Activated T-helper 1 cell treated with anti-CD3 and anti-CD28 coated beads, Interleukin-12 subunit alpha, Interleukin-12 subunit beta, Interleukin-2, Interleukin-4 antibody, amounts not matched to agents 30 ng/mL and 10 ng/mL and 1 ng/mL, durations not matched to agents 14 hours and 24 hours and 36 hours (primary cell): ENCODE measurements at regions not wholly inside any gene's neighbourhood (a gene's known extent, or its start where the extent isn't known, plus 50 kb on each side); places are given as distances from the start of the nearest gene placed in this dataset.

ENCODE experiments used
- DNase-seq: peaks from one replicate; pipeline ENCODE4 v3.0.0; 2021; ENCODE audit warnings: low spot score
- H3K27ac Mint-ChIP-seq: one replicate; pipeline ENCODE4 v1.8.0; 2021; ENCODE audit warnings: mild to moderate bottlenecking, mixed read lengths
- H3K27me3 Mint-ChIP-seq: one replicate; pipeline ENCODE4 v1.8.0; 2022; ENCODE audit warnings: mild to moderate bottlenecking, moderate library complexity, mixed read lengths; ENCODE audit not compliant: insufficient read depth
- H3K36me3 Mint-ChIP-seq: one replicate; pipeline ENCODE4 v1.8.0; 2021; ENCODE audit warnings: low read depth, mixed read lengths
- H3K4me1 Mint-ChIP-seq: one replicate; pipeline ENCODE4 v1.8.0; 2021; ENCODE audit warnings: low read depth, mixed read lengths
- H3K4me3 Mint-ChIP-seq: one replicate; pipeline ENCODE4 v1.8.0; 2021; ENCODE audit warnings: mild to moderate bottlenecking, moderate library complexity, mixed read lengths
- H3K9me3 Mint-ChIP-seq: one replicate; pipeline ENCODE4 v1.8.0; 2021; ENCODE audit warnings: mixed read lengths
- intact Hi-C: fragments of 100-400 bp; cut with micrococcal nuclease; formaldehyde crosslinking; loops from one replicate; pipeline ENCODE4 v1.15.1; 2024

GRCh38 chr2:237011206-237011795, 74.4 kb upstream of the COPS8 start:
- H3K9me3 Mint-ChIP-seq: no peaks in the 10 kb centered on the region
- H3K36me3 Mint-ChIP-seq: no peaks in the 10 kb centered on the region
- no peak for DNase-seq
- no peak overlapping the region for H3K4me3 Mint-ChIP-seq
- intact Hi-C loops: no loop called here
- H3K27me3 Mint-ChIP-seq: peaks cover 7% of the 10 kb centered on the region
- H3K4me1 Mint-ChIP-seq: no peaks in the 10 kb centered on the region
- no peak overlapping the region for H3K27ac Mint-ChIP-seq

DNA sequence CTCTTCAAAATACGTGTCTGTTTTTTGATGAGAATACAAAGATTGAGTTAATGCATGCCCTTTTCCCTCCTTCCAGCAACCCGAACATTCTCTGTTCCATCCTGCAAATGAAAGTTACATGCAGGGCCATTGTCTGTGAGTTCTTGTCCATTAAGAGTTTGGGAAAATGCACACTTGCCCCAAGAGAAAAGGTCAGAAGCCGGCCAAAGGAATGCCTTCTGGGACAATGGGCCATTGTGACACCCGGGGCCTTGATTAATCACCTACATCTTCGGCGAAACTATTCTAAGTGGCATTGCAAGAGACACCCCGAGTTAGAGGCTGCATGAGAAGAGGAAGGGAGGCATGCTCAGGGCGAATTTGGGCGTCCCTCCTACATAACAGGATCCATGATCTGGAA, 73.7 kb upstream of the COPS8 start:
- no peaks in the 10 kb centered on the region for H3K9me3 Mint-ChIP-seq
- no peaks in the 10 kb centered on the region for H3K36me3 Mint-ChIP-seq
- H3K4me1 Mint-ChIP-seq: no peaks in the 10 kb centered on the region
- H3K27ac Mint-ChIP-seq: no peak overlapping the region
- DNase-seq: no peak
- H3K27me3 Mint-ChIP-seq: peaks cover 7% of the 10 kb centered on the region
- no peak overlapping the region for H3K4me3 Mint-ChIP-seq
- intact Hi-C loops: no loop called here

DNA sequence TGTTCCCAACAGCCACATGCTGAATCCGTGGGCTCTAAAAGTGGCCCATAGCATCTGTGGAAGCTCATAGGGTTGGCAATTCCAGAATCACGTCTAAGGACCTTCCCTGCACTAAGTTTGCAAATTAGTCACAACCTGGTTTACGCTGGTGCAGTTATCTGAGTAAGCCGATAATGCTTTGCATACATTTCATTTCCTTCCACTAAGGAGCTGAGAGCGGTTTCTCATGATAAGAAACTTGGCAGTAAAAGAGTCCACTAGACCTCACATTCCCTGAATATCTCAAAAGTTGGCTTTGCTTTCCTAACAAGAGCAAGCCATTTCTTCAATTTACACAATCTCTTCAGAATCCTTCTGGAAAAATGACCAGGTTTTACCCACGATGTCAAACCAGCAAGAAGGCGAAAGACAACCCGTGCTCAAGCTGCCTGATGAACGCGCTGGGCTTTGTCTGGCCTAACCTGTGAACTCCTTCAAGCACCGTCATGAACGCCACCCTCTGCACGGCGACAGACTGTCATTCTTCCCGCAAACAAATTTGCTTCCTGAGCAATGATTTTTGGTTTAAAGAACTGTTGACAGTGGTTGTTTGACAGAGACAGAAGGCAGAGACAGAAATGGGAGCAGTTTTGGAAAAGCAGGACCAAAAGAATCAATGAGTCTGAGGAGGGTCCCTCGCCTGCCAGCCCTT, 73.0 kb upstream of the COPS8 start:
- Mint-ChIP-seq H3K27me3 (peaks cover 5% of the 10 kb centered on the region), H3K27ac (no peak overlapping the region), H3K4me1 (no peaks in the 10 kb centered on the region), H3K36me3 (no peaks in the 10 kb centered on the region), H3K4me3 (no peak overlapping the region), H3K9me3 (no peaks in the 10 kb centered on the region)
- intact Hi-C loops: no loop called here
- no peak for DNase-seq

GRCh38 chr2:237016121-237016915, 69.4 kb upstream of the COPS8 start:
- H3K27ac Mint-ChIP-seq: no peak overlapping the region
- no peaks in the 10 kb centered on the region for H3K4me1 Mint-ChIP-seq
- no peaks in the 10 kb centered on the region for H3K36me3 Mint-ChIP-seq
- no peaks in the 10 kb centered on the region for H3K9me3 Mint-ChIP-seq
- H3K27me3 Mint-ChIP-seq: no peaks in the 10 kb centered on the region
- DNase-seq: no peak
- no peak overlapping the region for H3K4me3 Mint-ChIP-seq
- intact Hi-C loops: no loop called here

DNA sequence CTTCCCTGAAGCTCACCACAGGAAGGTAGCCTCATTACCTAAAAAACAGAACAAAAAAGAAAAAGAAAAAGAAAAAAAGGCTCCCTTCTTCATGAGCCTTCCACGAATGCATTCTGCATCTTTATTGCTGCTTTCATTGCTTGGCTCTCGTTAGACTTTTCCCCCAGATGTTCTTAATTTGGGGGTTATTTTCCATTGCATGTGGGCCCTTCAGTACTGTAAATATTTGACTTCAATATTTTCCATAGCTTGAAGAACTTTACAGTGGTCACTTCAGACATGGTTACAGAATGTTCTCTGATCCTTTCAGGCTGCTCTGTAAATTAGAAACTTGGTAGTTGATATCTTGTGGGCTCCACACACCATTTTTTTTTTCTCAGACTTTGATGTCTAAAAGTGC, 65.6 kb upstream of the COPS8 start:
- no peaks in the 10 kb centered on the region for H3K9me3 Mint-ChIP-seq
- no peak overlapping the region for H3K27ac Mint-ChIP-seq
- H3K36me3 Mint-ChIP-seq: no peaks in the 10 kb centered on the region
- H3K4me1 Mint-ChIP-seq: no peaks in the 10 kb centered on the region
- intact Hi-C loops: no loop called here
- H3K27me3 Mint-ChIP-seq: peaks cover 4% of the 10 kb centered on the region
- no peak for DNase-seq
- no peak overlapping the region for H3K4me3 Mint-ChIP-seq

DNA sequence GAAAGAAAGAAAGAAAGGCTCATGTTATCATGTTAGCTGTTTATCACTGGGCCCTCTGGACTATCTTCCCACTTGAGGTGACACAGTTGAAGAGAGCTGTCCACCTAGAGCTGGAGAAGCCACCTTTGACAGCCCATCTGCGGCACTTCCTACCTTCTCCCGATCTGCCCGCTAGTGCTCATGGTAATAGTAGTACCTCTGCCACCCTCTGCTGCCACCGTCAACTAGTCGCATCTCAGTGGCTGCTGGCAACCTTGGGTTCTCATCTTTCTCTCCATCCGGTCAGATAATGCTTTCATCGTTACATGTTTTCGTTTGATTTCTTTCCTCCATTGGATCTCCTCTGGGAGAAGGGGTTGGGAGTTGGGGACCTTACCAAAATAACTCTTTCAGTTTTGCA, 63.2 kb upstream of the COPS8 start:
- no peaks in the 10 kb centered on the region for H3K36me3 Mint-ChIP-seq
- no peak overlapping the region for H3K4me3 Mint-ChIP-seq
- intact Hi-C loops: no loop called here
- H3K9me3 Mint-ChIP-seq: no peaks in the 10 kb centered on the region
- no peak overlapping the region for H3K27ac Mint-ChIP-seq
- peaks cover 4% of the 10 kb centered on the region for H3K27me3 Mint-ChIP-seq
- no peak for DNase-seq
- H3K4me1 Mint-ChIP-seq: no peaks in the 10 kb centered on the region

GRCh38 chr2:237024255-237024654, 61.4 kb upstream of the COPS8 start:
- Mint-ChIP-seq H3K4me3 (no peak overlapping the region), H3K4me1 (no peaks in the 10 kb centered on the region), H3K27me3 (peaks cover 4% of the 10 kb centered on the region), H3K9me3 (no peaks in the 10 kb centered on the region), H3K27ac (no peak overlapping the region), H3K36me3 (no peaks in the 10 kb centered on the region)
- no peak for DNase-seq
- intact Hi-C loops: no loop called here

GRCh38 chr2:237025090-237025865, 60.4 kb upstream of the COPS8 start:
- Mint-ChIP-seq H3K36me3 (no peaks in the 10 kb centered on the region), H3K27me3 (peaks cover 4% of the 10 kb centered on the region), H3K4me3 (no peak overlapping the region), H3K27ac (no peak overlapping the region), H3K9me3 (no peaks in the 10 kb centered on the region), H3K4me1 (no peaks in the 10 kb centered on the region)
- no peak for DNase-seq
- intact Hi-C loops: no loop called here

GRCh38 chr2:237026981-237027711, 58.5 kb upstream of the COPS8 start:
- intact Hi-C loops: no loop called here
- Mint-ChIP-seq H3K4me1 (no peaks in the 10 kb centered on the region), H3K27ac (no peak overlapping the region), H3K27me3 (peaks cover 2% of the 10 kb centered on the region), H3K9me3 (no peaks in the 10 kb centered on the region), H3K36me3 (no peaks in the 10 kb centered on the region), H3K4me3 (no peak overlapping the region)
- no peak for DNase-seq

DNA sequence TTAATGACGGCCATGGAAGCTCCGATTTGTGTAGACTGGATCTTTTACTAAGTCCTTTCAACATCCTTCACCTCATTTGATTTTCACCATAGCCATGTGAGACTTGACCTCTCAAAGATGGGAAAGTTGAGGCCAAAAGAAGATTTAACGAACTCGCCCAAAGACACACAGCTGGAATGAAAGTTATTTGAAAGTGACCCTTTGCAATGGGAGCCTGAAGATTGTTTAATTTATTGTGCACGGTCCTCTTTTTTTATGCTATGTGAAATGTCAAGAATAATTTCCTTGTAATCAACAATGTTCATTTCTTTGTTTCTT, 58.0 kb upstream of the COPS8 start:
- Mint-ChIP-seq H3K27me3 (no peaks in the 10 kb centered on the region), H3K9me3 (no peaks in the 10 kb centered on the region), H3K27ac (no peak overlapping the region), H3K36me3 (no peaks in the 10 kb centered on the region), H3K4me1 (no peaks in the 10 kb centered on the region), H3K4me3 (no peak overlapping the region)
- no peak for DNase-seq
- intact Hi-C loops: no loop called here

- no peaks in the 10 kb centered on the region for H3K27me3 Mint-ChIP-seq
- H3K4me1 Mint-ChIP-seq: no peaks in the 10 kb centered on the region
- H3K36me3 Mint-ChIP-seq: no peaks in the 10 kb centered on the region
- H3K9me3 Mint-ChIP-seq: no peaks in the 10 kb centered on the region
- no peak for DNase-seq
- intact Hi-C loops: no loop called here
- H3K27ac Mint-ChIP-seq: no peak overlapping the region
- H3K4me3 Mint-ChIP-seq: no peak overlapping the region
Observed at GRCh38 chr2:237030382-237030781, 55.3 kb upstream of the COPS8 start.

- H3K4me1 Mint-ChIP-seq: no peaks in the 10 kb centered on the region
- H3K27ac Mint-ChIP-seq: no peak overlapping the region
- H3K27me3 Mint-ChIP-seq: no peaks in the 10 kb centered on the region
- no peak for DNase-seq
- H3K4me3 Mint-ChIP-seq: no peak overlapping the region
- no peaks in the 10 kb centered on the region for H3K36me3 Mint-ChIP-seq
- H3K9me3 Mint-ChIP-seq: no peaks in the 10 kb centered on the region
- intact Hi-C loops: no loop called here
Observed at GRCh38 chr2:237033536-237034060, 52.1 kb upstream of the COPS8 start.
